ENCODE measurements at regions not wholly inside any gene's neighbourhood (a gene's known extent, or its start where the extent isn't known, plus 50 kb on each side); places are given as distances from the start of the nearest gene placed in this dataset.

- H2AFZ ChIP-seq (ENCODE audit: low read length): no peak overlapping the region
- no peaks in the 10 kb centered on the region for H4K20me1 ChIP-seq (ENCODE audit: insufficient read depth, low read length)
- H3K9me3 ChIP-seq (ENCODE audit: low read length): no peaks in the 10 kb centered on the region
- peaks cover 4% of the 10 kb centered on the region; the same call in 1 of the 2 replicates for H3K27me3 ChIP-seq (ENCODE audit: insufficient read depth, low read length)
- no peaks in the 10 kb centered on the region for H3K36me3 ChIP-seq (ENCODE audit: insufficient read depth, low read length)
- H3K27ac ChIP-seq (ENCODE audit: low read depth, low read length, poor library complexity, severe bottlenecking): no peak overlapping the region
- no peak for TF ChIP-seq EZH2 (IDR thresholded peaks at IDR 0.05; ENCODE audit: borderline replicate concordance, low read length)
- no peak for TF ChIP-seq CTCF (IDR thresholded peaks at IDR 0.05; ENCODE audit: low read length)
- no peak overlapping the region for H3K9ac ChIP-seq (ENCODE audit: low read length)
- no peaks in the 10 kb centered on the region for H3F3A ChIP-seq (ENCODE audit: insufficient read depth, low read length)
- H3K79me2 ChIP-seq (ENCODE audit: insufficient read depth, low read length): no peaks in the 10 kb centered on the region
- H3K4me1 ChIP-seq (ENCODE audit: insufficient read depth, low read length, severe bottlenecking): no peaks in the 10 kb centered on the region
- H3K4me2 ChIP-seq (ENCODE audit: low read length): no peak overlapping the region
- H3K9me2 ChIP-seq (ENCODE audit: low read depth, low read length): no peaks in the 10 kb centered on the region
- H3K4me3 ChIP-seq (ENCODE audit: low read depth, low read length, poor library complexity, severe bottlenecking): no peak overlapping the region
Observed at GRCh38 chr10:78832281-78832680, 236.5 kb upstream of the ZMIZ1 start.

DNA sequence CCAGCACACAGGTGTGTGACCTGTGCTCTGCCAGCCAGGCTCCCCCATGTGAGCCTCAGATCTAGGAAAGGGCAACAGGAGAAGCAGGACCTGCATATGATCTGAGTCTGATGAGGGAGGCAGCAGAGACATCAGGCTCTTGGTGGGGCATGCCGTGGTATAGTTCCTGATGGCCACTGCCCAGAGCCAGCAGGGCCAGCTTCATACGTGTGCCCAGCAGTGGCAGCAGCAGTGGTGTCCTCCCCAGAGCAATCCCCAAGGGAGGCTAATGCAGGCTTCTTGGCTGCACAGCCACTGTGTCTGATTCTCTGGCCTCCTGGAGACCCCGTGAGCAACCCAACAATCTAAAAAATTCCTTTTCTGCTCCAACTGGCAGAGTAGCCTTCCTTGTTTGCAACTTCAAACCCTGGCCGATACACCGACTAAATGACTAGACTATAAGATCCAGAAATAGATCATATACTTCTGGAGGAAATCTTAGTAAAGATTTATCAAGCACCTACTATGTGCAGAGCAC is 230.6 kb upstream of the ZMIZ1 start:
- Histone ChIP-seq H4K20me1 (ENCODE audit: insufficient read depth, low read length) (no peaks in the 10 kb centered on the region), H3K79me2 (ENCODE audit: insufficient read depth, low read length) (no peaks in the 10 kb centered on the region), H3K4me1 (ENCODE audit: insufficient read depth, low read length, severe bottlenecking) (no peaks in the 10 kb centered on the region), H3K9ac (ENCODE audit: low read length) (no peak overlapping the region), H3K4me2 (ENCODE audit: low read length) (no peak overlapping the region), H3K36me3 (ENCODE audit: insufficient read depth, low read length) (no peaks in the 10 kb centered on the region), H3F3A (ENCODE audit: insufficient read depth, low read length) (no peaks in the 10 kb centered on the region), H3K27ac (ENCODE audit: low read depth, low read length, poor library complexity, severe bottlenecking) (no peak overlapping the region), H3K9me2 (ENCODE audit: low read depth, low read length) (no peaks in the 10 kb centered on the region), H3K9me3 (ENCODE audit: low read length) (no peaks in the 10 kb centered on the region), H3K27me3 (ENCODE audit: insufficient read depth, low read length) (peaks cover 4% of the 10 kb centered on the region; the same call in 1 of the 2 replicates), H3K4me3 (ENCODE audit: low read depth, low read length, poor library complexity, severe bottlenecking) (no peak overlapping the region), H2AFZ (ENCODE audit: low read length) (no peak overlapping the region)
- TF ChIP-seq EZH2 (IDR thresholded peaks at IDR 0.05; ENCODE audit: borderline replicate concordance, low read length) (no peak), CTCF (IDR thresholded peaks at IDR 0.05; ENCODE audit: low read length) (no peak)

DNA sequence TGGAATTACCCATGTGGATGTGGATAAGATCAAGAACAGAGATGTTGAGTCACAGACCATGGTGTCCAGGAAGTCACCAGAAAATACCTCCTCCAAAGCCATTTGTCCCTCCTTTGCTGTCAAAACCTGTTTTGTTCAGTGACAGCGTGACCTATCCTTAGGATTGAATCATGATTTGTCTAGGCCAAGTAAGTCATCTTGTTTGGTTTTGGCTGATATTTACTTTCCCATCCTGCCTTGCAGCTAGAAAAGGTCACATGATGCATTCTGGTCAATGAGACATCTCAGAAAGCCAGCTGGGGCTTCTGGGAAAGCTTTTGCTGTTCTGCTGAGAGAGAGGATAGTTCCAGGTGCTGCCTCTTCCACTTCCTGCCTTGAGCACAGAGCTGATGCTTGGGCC is 225.3 kb upstream of the ZMIZ1 start:
- no peaks in the 10 kb centered on the region for H3F3A ChIP-seq (ENCODE audit: insufficient read depth, low read length)
- no peaks in the 10 kb centered on the region for H3K9me3 ChIP-seq (ENCODE audit: low read length)
- H3K9me2 ChIP-seq (ENCODE audit: low read depth, low read length): no peaks in the 10 kb centered on the region
- H3K79me2 ChIP-seq (ENCODE audit: insufficient read depth, low read length): no peaks in the 10 kb centered on the region
- H3K27me3 ChIP-seq (ENCODE audit: insufficient read depth, low read length): no peaks in the 10 kb centered on the region
- H3K4me2 ChIP-seq (ENCODE audit: low read length): no peak overlapping the region
- H3K4me3 ChIP-seq (ENCODE audit: low read depth, low read length, poor library complexity, severe bottlenecking): no peak overlapping the region
- H2AFZ ChIP-seq (ENCODE audit: low read length): no peak overlapping the region
- no peak overlapping the region for H3K9ac ChIP-seq (ENCODE audit: low read length)
- no peaks in the 10 kb centered on the region for H4K20me1 ChIP-seq (ENCODE audit: insufficient read depth, low read length)
- TF ChIP-seq CTCF (IDR thresholded peaks at IDR 0.05; ENCODE audit: low read length) (no peak), EZH2 (IDR thresholded peaks at IDR 0.05; ENCODE audit: borderline replicate concordance, low read length) (no peak)
- H3K27ac ChIP-seq (ENCODE audit: low read depth, low read length, poor library complexity, severe bottlenecking): no peak overlapping the region
- H3K4me1 ChIP-seq (ENCODE audit: insufficient read depth, low read length, severe bottlenecking): no peaks in the 10 kb centered on the region
- no peaks in the 10 kb centered on the region for H3K36me3 ChIP-seq (ENCODE audit: insufficient read depth, low read length)
